H1 (cell line): ENCODE measurements at regions not wholly inside any gene's neighbourhood (a gene's known extent, or its start where the extent isn't known, plus 50 kb on each side); places are given as distances from the start of the nearest gene placed in this dataset.

Experiments
- CTCF ChIA-PET: fragments of 300-600 bp; sonication (Branson Sonifier 250); formaldehyde crosslinking; loops from one replicate; lab custom pipeline; 2021; ENCODE audit not compliant: partially characterized antibody; lab: Charles Lee
- POLR2A ChIA-PET: fragments of 300-600 bp; sonication (Branson Sonifier 250); formaldehyde crosslinking; loops from one replicate; lab custom pipeline; 2021; ENCODE audit warnings: inconsistent platforms; ENCODE audit not compliant: partially characterized antibody; lab: Charles Lee
- DNase-seq, 2 experiments: peaks; one replicate each; pipeline versions ENCODE4 v3.0.0 to v3.0.0-alpha.2; 2010 to 2022; ENCODE audit warnings: low spot score in 2 of 2, low read depth in 1 of 2, mixed read lengths in 1 of 2
- FAIRE-seq: peaks from 2 replicates; lab custom pipeline; 2011; peaks lifted over from hg19 to GRCh38; lab: Jason Lieb, UNC
- H2AFZ ChIP-seq: 2 replicates; pipeline ENCODE4 v1.8.1; 2012; ENCODE audit warnings: low read length, inconsistent platforms
- H2AK5ac ChIP-seq: 2 replicates; pipeline ENCODE4 v1.6.1; 2013; ENCODE audit warnings: low read depth, low read length
- H2BK120ac ChIP-seq: replicated peaks from 2 replicates; pipeline ENCODE3; 2013; ENCODE audit warnings: low read depth, low read length, inconsistent platforms
- H2BK12ac ChIP-seq: 2 replicates; pipeline ENCODE4 v1.6.1; 2013; ENCODE audit warnings: low read depth, low read length
- H2BK15ac ChIP-seq: 2 replicates; pipeline ENCODE4 v1.6.1; 2013; ENCODE audit warnings: low read length
- H2BK20ac ChIP-seq: 2 replicates; pipeline ENCODE4 v1.6.1; 2013; ENCODE audit warnings: low read length
- H2BK5ac ChIP-seq: 2 replicates; pipeline ENCODE4 v1.6.1; 2013; ENCODE audit warnings: low read depth, low read length
- H3K14ac ChIP-seq: 2 replicates; pipeline ENCODE4 v1.6.1; 2013; ENCODE audit warnings: inconsistent platforms; ENCODE audit not compliant: insufficient read length
- H3K18ac ChIP-seq: 2 replicates; pipeline ENCODE4 v1.6.1; 2013; ENCODE audit warnings: low read length; ENCODE audit errors: extremely low read depth
- H3K23ac ChIP-seq: 2 replicates; pipeline ENCODE4 v1.6.1; 2013; ENCODE audit warnings: inconsistent platforms; ENCODE audit not compliant: insufficient read length
- H3K23me2 ChIP-seq: 2 replicates; pipeline ENCODE4 v1.6.1; 2013; ENCODE audit warnings: low read depth, low read length
- H3K27ac ChIP-seq: 2 replicates; pipeline ENCODE4 v1.6.1; 2011; ENCODE audit warnings: low read depth, low read length, inconsistent platforms
- H3K27me3 ChIP-seq, 4 experiments: replicated peaks in 1 of 4; 1 replicate in 1 of 4; 2 replicates in 3 of 4; pipeline versions ENCODE4 v1.6.1 to v1.8.1; 2011 to 2013; ENCODE audit warnings: low read length in 3 of 4, mild to moderate bottlenecking in 3 of 4, inconsistent platforms in 2 of 4, mixed read lengths in 2 of 4, moderate library complexity in 1 of 4; ENCODE audit not compliant: control insufficient read depth in 3 of 4, insufficient read depth in 3 of 4; ENCODE audit errors: extremely low read depth in 1 of 4
- H3K36me3 ChIP-seq, 4 experiments: 2 replicates each; pipeline versions ENCODE4 v1.6.1 to v1.8.1; 2011 to 2013; ENCODE audit warnings: mild to moderate bottlenecking in 4 of 4, low read length in 3 of 4, moderate library complexity in 2 of 4, control low read depth in 1 of 4, inconsistent platforms in 1 of 4; ENCODE audit not compliant: insufficient read depth in 4 of 4, control insufficient read depth in 2 of 4
- H3K4ac ChIP-seq: replicated peaks from 2 replicates; pipeline ENCODE3; 2013; ENCODE audit warnings: low read length, low read depth, mixed read lengths, inconsistent platforms; ENCODE audit not compliant: insufficient read length
- H3K4me1 ChIP-seq, 4 experiments: replicated peaks in 1 of 4; 1 replicate in 1 of 4; 2 replicates in 3 of 4; pipeline versions ENCODE4 v1.6.1 to v1.8.1; 2011 to 2013; ENCODE audit warnings: low read length in 3 of 4, inconsistent platforms in 2 of 4, mixed read lengths in 1 of 4; ENCODE audit not compliant: insufficient read depth in 4 of 4, control insufficient read depth in 3 of 4
- H3K4me2 ChIP-seq, 2 experiments: 2 replicates each; pipeline versions ENCODE4 v1.6.1 to v1.8.1; 2011 to 2013; ENCODE audit warnings: low read depth in 2 of 2, low read length in 2 of 2, control low read depth in 1 of 2, inconsistent platforms in 1 of 2, mild to moderate bottlenecking in 1 of 2; ENCODE audit not compliant: insufficient read depth in 1 of 2
- H3K4me3 ChIP-seq, 4 experiments: fragments of 200-600, 300-600 bp in 1 of 4; sonication (generic), shearing (Covaris generic), sonication (Bioruptor Twin) in 1 of 4; 2 replicates each; pipeline versions ENCODE4 v1.5.1 to v1.8.1; 2011 to 2016; ENCODE audit warnings: low read length in 4 of 4, low read depth in 3 of 4, control low read depth in 2 of 4, inconsistent platforms in 2 of 4, mild to moderate bottlenecking in 2 of 4, mixed read lengths in 1 of 4, moderate library complexity in 1 of 4; ENCODE audit not compliant: insufficient read depth in 2 of 4; ENCODE audit errors: extremely low read depth in 1 of 4
- H3K56ac ChIP-seq: replicated peaks from 2 replicates; pipeline ENCODE3; 2013; ENCODE audit warnings: low read depth, mild to moderate bottlenecking, mixed read lengths, low read length, inconsistent platforms; ENCODE audit not compliant: insufficient read length
- H3K79me1 ChIP-seq: 2 replicates; pipeline ENCODE4 v1.6.1; 2013; ENCODE audit warnings: low read depth, low read length, control low read depth
- H3K79me2 ChIP-seq, 2 experiments: 2 replicates each; pipeline versions ENCODE4 v1.6.1 to v1.8.1; 2012 to 2013; ENCODE audit warnings: low read length in 2 of 2, mild to moderate bottlenecking in 2 of 2, inconsistent platforms in 1 of 2; ENCODE audit not compliant: insufficient read depth in 2 of 2, control insufficient read depth in 1 of 2
- H3K9ac ChIP-seq, 4 experiments: replicated peaks in 1 of 4; 1 replicate in 1 of 4; 2 replicates in 3 of 4; pipeline versions ENCODE4 v1.6.1 to v1.8.1; 2011 to 2013; ENCODE audit warnings: low read depth in 3 of 4, low read length in 3 of 4, control low read depth in 2 of 4, mild to moderate bottlenecking in 2 of 4, moderate library complexity in 2 of 4, inconsistent platforms in 1 of 4; ENCODE audit errors: extremely low read depth in 1 of 4
- H3K9me3 ChIP-seq, 2 experiments: 2 replicates each; pipeline versions ENCODE4 v1.6.1 to v1.8.1; 2012 to 2013; ENCODE audit warnings: mild to moderate bottlenecking in 2 of 2, moderate library complexity in 2 of 2, control low read depth in 1 of 2, inconsistent platforms in 1 of 2, low read depth in 1 of 2, low read length in 1 of 2, mixed read lengths in 1 of 2; ENCODE audit not compliant: insufficient read depth in 2 of 2
- H4K20me1 ChIP-seq, 2 experiments: replicated peaks in 1 of 2; 2 replicates each; pipeline versions ENCODE3 to v1.8.1; 2011 to 2013; ENCODE audit warnings: inconsistent platforms in 2 of 2, low read length in 2 of 2, mild to moderate bottlenecking in 1 of 2; ENCODE audit not compliant: insufficient read depth in 2 of 2, control insufficient read depth in 1 of 2
- H4K5ac ChIP-seq: 2 replicates; pipeline ENCODE4 v1.6.1; 2013; ENCODE audit warnings: low read length, low read depth, mixed read lengths, inconsistent platforms; ENCODE audit not compliant: insufficient read length
- H4K8ac ChIP-seq: 2 replicates; pipeline ENCODE4 v1.8.0; 2013; ENCODE audit warnings: mild to moderate bottlenecking, moderate library complexity, low read length, inconsistent platforms; ENCODE audit not compliant: insufficient read depth; ENCODE audit errors: extremely low read depth
- H4K91ac ChIP-seq: replicated peaks from 2 replicates; pipeline ENCODE3; 2013; ENCODE audit warnings: low read length, mixed read lengths, inconsistent platforms; ENCODE audit not compliant: insufficient read length
- EP300 ChIP-seq, 2 experiments: IDR thresholded peaks; 1 replicate in 1 of 2; 2 replicates in 1 of 2; pipeline ENCODE4 v1.6.1; 2011 to 2012; ENCODE audit warnings: low read depth in 2 of 2, low read length in 2 of 2, mild to moderate bottlenecking in 2 of 2, borderline replicate concordance in 1 of 2, inconsistent platforms in 1 of 2, moderate library complexity in 1 of 2
- RFX5 ChIP-seq: IDR thresholded peaks from 2 replicates; pipeline ENCODE4 v1.6.1; 2011; ENCODE audit warnings: low read depth, low read length, improper control_type of control experiment, borderline replicate concordance
- RXRA ChIP-seq: IDR thresholded peaks from 2 replicates; pipeline ENCODE4 v1.6.1; 2011; ENCODE audit warnings: low read depth, mild to moderate bottlenecking, low read length, moderate library complexity; ENCODE audit not compliant: insufficient read depth
- WGBS, 2 experiments: shearing (Covaris generic) in 1 of 2; methylation state at CpG; one replicate each; pipeline versions ENCODE4 v1.1.6 to v1.1.7; 2013 to 2015; ENCODE audit warnings: low lambda C conversion rate in 2 of 2, mixed read lengths in 2 of 2, inconsistent platforms in 1 of 2, low coverage in 1 of 2, missing lambda C conversion rate in 1 of 2; ENCODE audit not compliant: insufficient replicate concordance in 2 of 2, insufficient coverage in 1 of 2, insufficient read length in 1 of 2; ENCODE audit errors: extremely low coverage in 1 of 2, missing lambda C conversion rate in 1 of 2; 5-methylcytosine and 5-hydroxymethylcytosine counted together

GRCh38 chr10:85447690-85448089 is 918.9 kb downstream of the GRID1 start:
- Histone ChIP-seq H4K91ac (no peak overlapping the region), H2AFZ (no peak overlapping the region), H3K14ac (no peak overlapping the region), H2BK15ac (no peak overlapping the region), H3K27ac (no peak overlapping the region), H4K5ac (no peak overlapping the region), H3K79me1 (no peaks in the 10 kb centered on the region), H2BK120ac (no peak overlapping the region), H4K20me1 (no peaks in the 10 kb centered on the region), H4K8ac (no peak overlapping the region), H3K4me2 (no peak overlapping the region), H3K23me2 (no peaks in the 10 kb centered on the region), H2AK5ac (no peak overlapping the region), H3K79me2 (no peaks in the 10 kb centered on the region), H3K18ac (no peak overlapping the region), H3K27me3 (no peaks in the 10 kb centered on the region), H3K56ac (no peak overlapping the region), H3K36me3 (no peaks in the 10 kb centered on the region), H3K4me1 (no peaks in the 10 kb centered on the region), H3K4me3 (no peak overlapping the region)
- DNase-seq = no peak
- 88% methylated on average over 1 of the region's 1 CpG; no CpG with 5 or more reads in 1 of the 2 experiments for WGBS, 2 experiments
- TF ChIP-seq EP300 (IDR thresholded peaks at IDR 0.05; ENCODE audit: borderline replicate concordance in 1 of 2, low read depth in 2 of 2, low read length in 2 of 2) = no peak
- TF ChIP-seq RFX5 = no peak
- no peak for TF ChIP-seq RXRA
- TF ChIP-seq, all 59 proteins: peak for 0
- H3K23ac ChIP-seq = no peak overlapping the region
- no peak overlapping the region for H2BK20ac ChIP-seq
- H3K9ac ChIP-seq = no peak overlapping the region
- no peaks in the 10 kb centered on the region for H3K9me3 ChIP-seq
- ChIA-PET POLR2A (no interaction called here), CTCF (interaction anchor here (1.5 to 2.6 kb wide), 2 partner anchors 9 kb away, joined by 3 to 9 read pairs; no protein-coding TSS in a partner anchor)
- H2BK5ac ChIP-seq = no peak overlapping the region
- no peak overlapping the region for H2BK12ac ChIP-seq
- FAIRE-seq = no peak
- H3K4ac ChIP-seq = no peak overlapping the region
